ENCODE measurements at regions not wholly inside any gene's neighbourhood (a gene's known extent, or its start where the extent isn't known, plus 50 kb on each side); places are given as distances from the start of the nearest gene placed in this dataset.
"Not testable (repeated sequence)": the region's sequence is repeated elsewhere in the genome, so short reads cannot be mapped to it uniquely, and the experiment has no call there.

DNA sequence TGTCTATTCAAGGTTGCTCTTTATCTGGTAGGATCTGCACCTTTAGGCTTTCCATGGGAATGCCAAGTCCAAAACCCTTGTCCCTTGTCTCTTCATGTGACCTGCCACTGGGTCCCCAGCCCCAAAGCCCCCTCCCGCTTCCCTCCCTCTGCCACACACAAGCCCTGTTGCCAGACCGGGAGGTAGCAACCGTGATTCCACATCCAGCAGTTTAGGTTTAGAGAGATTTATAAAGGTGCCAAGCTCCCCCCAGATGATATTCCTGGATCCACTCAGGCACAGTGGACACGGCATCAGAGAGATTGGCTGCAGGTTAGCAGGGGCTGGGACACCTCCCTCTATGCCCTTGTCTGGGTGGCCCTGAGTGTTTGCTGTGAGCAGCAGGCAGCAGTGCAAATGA lies 504.7 kb downstream of the CCDC171 start:
- DNase-seq, result no peak

- no peak for DNase-seq
These were observed 505.3 kb downstream of the CCDC171 start for GRCh38 chr9:16058131-16058549.

- DNase-seq, result no peak
These were observed 507.7 kb downstream of the CCDC171 start for GRCh38 chr9:16060436-16061129.

- no peak for DNase-seq
These were observed 509.8 kb downstream of the CCDC171 start for GRCh38 chr9:16062542-16063240.

DNA sequence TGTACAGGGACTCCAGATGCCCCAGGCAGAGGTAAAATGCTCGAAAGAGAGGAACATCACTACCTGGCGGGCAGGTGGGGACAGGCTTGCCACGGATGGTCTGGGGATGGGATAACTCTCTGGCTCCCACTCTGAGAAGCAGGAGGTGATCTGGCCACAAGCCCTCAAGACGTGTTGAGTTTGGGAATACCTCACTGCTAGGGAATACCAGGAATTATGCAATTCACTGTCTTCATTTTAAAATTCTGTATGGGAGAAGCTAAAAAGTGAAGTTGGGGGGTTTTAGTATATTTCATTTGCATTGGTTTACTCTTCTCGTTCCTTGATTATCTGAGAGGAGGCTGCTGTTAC lies 510.4 kb downstream of the CCDC171 start:
- no peak for DNase-seq

- no peak for DNase-seq
These were observed 511.9 kb downstream of the CCDC171 start for GRCh38 chr9:16064771-16065170.

GRCh38 chr9:16066201-16066600 lies 513.4 kb downstream of the CCDC171 start:
- DNase-seq, result not testable (repeated sequence)

DNA sequence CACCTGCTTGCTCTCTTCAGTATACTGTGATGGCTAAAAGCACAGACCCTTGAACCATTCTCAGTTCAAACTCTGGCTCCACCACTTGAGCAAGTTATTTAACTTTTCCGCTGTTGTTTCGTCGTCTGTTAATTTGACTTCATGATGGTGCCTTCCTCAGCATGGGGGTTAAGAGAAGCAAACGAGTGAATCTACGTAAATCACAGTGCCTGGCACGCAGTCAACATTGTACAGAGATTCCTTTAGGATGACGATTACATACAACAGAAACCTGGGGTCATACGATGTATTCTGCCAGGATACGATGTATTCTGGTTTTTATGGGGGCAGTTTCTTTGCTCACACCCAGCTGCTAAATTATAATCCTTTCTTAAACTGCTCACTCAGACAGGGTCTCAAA lies 515.6 kb downstream of the CCDC171 start:
- no peak for DNase-seq

- no peak for DNase-seq
These were observed 516.4 kb downstream of the CCDC171 start for GRCh38 chr9:16069249-16069648.

DNA sequence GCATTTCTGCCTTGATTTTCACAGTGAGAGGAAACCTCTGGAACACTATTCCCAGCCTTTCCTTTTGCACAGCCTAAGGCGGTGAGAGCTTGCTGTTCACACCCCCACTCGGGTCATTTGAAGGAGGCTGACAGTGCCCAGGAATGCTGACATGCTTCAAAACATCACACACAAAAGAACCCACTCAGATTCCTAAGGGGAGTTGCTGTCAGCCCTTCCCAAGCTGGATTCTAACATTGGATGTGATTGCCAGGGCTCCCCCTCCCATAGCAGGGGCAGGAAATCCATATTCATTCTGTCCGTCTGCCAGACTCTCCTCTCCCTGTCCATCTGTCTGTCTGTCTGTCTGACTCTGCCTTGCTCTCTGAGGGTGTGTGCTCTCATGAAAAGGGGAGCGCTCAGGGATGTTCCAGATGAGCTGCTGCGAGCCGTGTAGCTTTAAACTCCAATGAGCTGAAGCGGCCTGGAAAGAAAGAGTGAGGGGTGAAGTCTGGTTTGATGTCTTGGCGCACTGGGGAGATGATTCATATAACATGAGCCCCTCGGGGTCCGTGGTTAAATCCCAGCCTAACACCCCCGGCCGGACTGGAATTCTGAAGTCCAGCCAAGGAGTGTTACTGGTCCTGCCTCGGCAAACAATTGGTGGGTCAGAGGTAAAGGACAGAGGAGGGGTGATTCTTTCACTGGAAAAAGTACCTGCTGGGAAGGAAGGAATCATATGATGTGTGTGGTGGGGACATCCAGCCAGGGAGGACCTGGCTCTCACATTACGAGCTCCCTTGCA lies 517.0 kb downstream of the CCDC171 start:
- no peak for DNase-seq

- no peak for DNase-seq
These were observed 517.8 kb downstream of the CCDC171 start for GRCh38 chr9:16070455-16071145.

DNA sequence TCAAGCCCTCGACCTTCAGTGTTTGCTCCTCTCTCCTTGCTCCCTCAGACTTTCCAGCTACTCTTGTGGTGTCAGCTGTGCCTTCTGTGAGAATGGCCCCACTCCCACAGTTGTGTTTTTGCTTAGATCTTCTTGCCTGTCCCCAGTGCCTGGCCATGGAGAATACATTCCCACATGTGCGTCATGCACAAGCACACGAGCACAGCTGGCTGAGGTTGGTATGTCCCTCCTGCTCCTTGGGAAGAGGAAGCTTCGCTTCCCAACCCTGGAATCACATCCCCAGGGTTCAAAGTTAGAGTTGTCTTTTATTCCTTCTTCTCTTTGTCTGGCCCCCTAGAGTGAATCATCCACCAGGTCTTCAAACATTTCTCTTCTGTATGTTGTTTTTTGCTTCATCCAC lies 518.6 kb downstream of the CCDC171 start:
- DNase-seq, result no peak

DNA sequence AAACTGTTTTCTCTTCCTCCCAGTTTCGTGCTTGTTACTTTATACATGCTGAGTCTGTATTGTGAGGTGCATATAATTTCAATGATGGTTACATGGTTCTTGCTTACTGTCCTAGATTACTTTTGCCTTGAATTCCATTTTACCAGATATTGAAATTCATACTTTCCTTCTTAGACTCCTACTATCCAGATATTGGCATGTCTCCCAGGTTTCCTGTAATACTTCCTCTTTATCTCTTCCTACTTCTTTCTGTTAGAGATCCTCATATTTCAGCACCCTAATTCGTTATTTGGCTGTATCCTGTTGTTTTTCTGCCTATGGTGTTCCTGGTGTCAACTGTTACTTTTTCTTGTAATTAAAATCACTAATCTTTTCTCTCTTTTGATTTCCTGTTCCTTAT lies 522.1 kb downstream of the CCDC171 start:
- DNase-seq, result no peak

DNA sequence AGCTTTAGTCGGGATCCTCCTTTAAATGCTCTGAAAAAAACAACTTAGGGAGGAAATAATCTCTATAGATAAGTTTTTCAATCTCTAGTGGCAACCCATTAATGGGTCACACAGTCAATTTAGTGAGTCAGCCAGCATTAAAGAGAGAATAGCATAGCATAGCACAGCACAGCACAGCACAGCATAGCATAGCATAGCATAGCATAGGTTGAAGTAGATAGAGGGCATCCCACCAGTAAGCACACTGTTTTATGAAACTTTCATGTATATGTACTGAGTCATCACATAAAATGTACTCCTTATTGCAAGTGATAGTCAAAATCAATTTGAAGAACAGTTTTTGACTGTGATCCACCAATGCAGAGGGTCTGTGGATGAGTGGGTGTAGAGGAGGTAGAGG lies 522.9 kb downstream of the CCDC171 start:
- no peak for DNase-seq

GRCh38 chr9:16076511-16076910 lies 523.7 kb downstream of the CCDC171 start:
- no peak for DNase-seq

- no peak for DNase-seq
These were observed 530.0 kb downstream of the CCDC171 start for GRCh38 chr9:16082796-16083195.

GRCh38 chr9:16085167-16085726 lies 532.4 kb downstream of the CCDC171 start:
- DNase-seq, result no peak

GRCh38 chr9:16090907-16091629 lies 538.2 kb downstream of the CCDC171 start:
- no peak for DNase-seq

DNA sequence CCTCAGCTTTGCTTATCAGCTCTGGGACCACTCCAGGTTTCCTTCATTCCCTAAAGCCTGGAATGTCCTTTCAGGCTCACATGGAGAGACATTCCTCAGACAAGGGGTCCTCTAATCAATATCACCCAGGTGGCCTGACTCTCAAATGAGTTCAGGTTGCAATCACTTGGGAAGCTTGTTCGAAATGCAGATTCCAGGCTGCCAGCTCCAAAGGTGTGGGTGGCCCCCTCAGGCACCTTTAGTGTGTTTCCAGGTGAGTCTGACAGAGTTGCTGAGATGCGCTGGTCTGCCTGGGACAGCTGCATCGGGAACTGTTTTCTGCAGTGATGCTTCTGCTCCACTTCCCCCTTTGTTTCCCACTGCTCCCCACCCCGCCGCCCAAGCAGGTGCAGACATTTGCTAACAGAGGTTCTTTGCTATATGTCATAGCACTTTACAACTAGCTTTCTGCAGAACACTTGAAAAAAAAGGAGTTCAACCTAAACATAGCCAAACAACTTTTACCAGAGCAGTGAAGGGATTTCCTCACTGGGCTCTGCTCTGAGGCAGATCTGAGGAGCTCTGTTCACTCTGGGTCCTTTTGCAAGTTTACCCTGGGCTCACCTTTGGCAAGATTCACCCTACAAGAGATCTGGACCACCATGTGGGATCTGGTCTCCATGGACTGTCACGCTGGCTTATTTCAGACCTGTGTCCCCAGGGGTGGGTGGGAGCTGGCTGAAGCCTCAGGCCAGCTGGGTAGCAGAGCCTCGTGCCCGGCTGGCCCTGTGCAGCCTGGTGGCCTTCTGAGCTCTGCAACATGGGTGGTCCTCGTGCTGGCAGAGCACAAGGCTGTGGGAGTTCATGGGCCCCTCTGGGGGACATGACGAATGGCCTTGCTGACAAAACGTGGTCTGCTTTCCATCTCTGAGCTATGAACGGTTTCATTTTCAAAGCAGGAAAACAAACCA lies 539.6 kb downstream of the CCDC171 start:
- no peak for DNase-seq

GRCh38 chr9:16098306-16098705 lies 545.5 kb downstream of the CCDC171 start:
- DNase-seq, result no peak

All from NCI-H1436 (cell line).